ENCODE measurements at regions not wholly inside any gene's neighbourhood (a gene's known extent, or its start where the extent isn't known, plus 50 kb on each side); places are given as distances from the start of the nearest gene placed in this dataset.
A peak's percentile ranks its signal among the peaks of the same experiment; 100 is the strongest.

GRCh38 chr10:10598297-10598696 lies 419.4 kb upstream of the CELF2 start:
- in situ Hi-C loops (cut with HindIII; ENCODE audit: low pct_unique_long_range_greater_than_20kb, low sequenced_read_pairs): no loop called here
- no peak for DNase-seq (ENCODE audit: low read depth)

GRCh38 chr10:10600004-10600403 lies 417.7 kb upstream of the CELF2 start:
- in situ Hi-C loops (cut with HindIII; ENCODE audit: low pct_unique_long_range_greater_than_20kb, low sequenced_read_pairs): no loop called here
- no peak for DNase-seq (ENCODE audit: low read depth)

GRCh38 chr10:10605551-10606081 lies 412.1 kb upstream of the CELF2 start:
- DNase-seq (ENCODE audit: low read depth): no peak
- in situ Hi-C loops (cut with HindIII; ENCODE audit: low pct_unique_long_range_greater_than_20kb, low sequenced_read_pairs): no loop called here

GRCh38 chr10:10609379-10609955 lies 408.2 kb upstream of the CELF2 start:
- in situ Hi-C loops (cut with HindIII; ENCODE audit: low pct_unique_long_range_greater_than_20kb, low sequenced_read_pairs): no loop called here
- DNase-seq (ENCODE audit: low read depth): no peak

GRCh38 chr10:10610171-10610570 lies 407.5 kb upstream of the CELF2 start:
- in situ Hi-C loops (cut with HindIII; ENCODE audit: low pct_unique_long_range_greater_than_20kb, low sequenced_read_pairs): no loop called here

GRCh38 chr10:10612151-10612550 lies 405.5 kb upstream of the CELF2 start:
- DNase-seq (ENCODE audit: low read depth): no peak
- in situ Hi-C loops (cut with HindIII; ENCODE audit: low pct_unique_long_range_greater_than_20kb, low sequenced_read_pairs): no loop called here

More at GRCh38 chr10:10610171-10610570, 407.5 kb upstream of the CELF2 start:
- no peak for DNase-seq (ENCODE audit: low read depth)

- in situ Hi-C loops (cut with HindIII; ENCODE audit: low pct_unique_long_range_greater_than_20kb, low sequenced_read_pairs): no loop called here
Observed at GRCh38 chr10:10613656-10614244, 403.9 kb upstream of the CELF2 start.

GRCh38 chr10:10617686-10618085 lies 400.0 kb upstream of the CELF2 start:
- no peak for DNase-seq (ENCODE audit: low read depth)
- in situ Hi-C loops (cut with HindIII; ENCODE audit: low pct_unique_long_range_greater_than_20kb, low sequenced_read_pairs): no loop called here

More at GRCh38 chr10:10613656-10614244, 403.9 kb upstream of the CELF2 start:
- no peak for DNase-seq (ENCODE audit: low read depth)

GRCh38 chr10:10618139-10618538 lies 399.5 kb upstream of the CELF2 start:
- DNase-seq (ENCODE audit: low read depth): no peak
- in situ Hi-C loops (cut with HindIII; ENCODE audit: low pct_unique_long_range_greater_than_20kb, low sequenced_read_pairs): no loop called here

- peak; percentile 25 for DNase-seq (ENCODE audit: low read depth)
- in situ Hi-C loops (cut with HindIII; ENCODE audit: low pct_unique_long_range_greater_than_20kb, low sequenced_read_pairs): no loop called here
Observed at GRCh38 chr10:10623958-10624566, 393.6 kb upstream of the CELF2 start.

- DNase-seq (ENCODE audit: low read depth): no peak
- in situ Hi-C loops (cut with HindIII; ENCODE audit: low pct_unique_long_range_greater_than_20kb, low sequenced_read_pairs): no loop called here
Observed at GRCh38 chr10:10624567-10624962, 393.1 kb upstream of the CELF2 start.

- in situ Hi-C loops (cut with HindIII; ENCODE audit: low pct_unique_long_range_greater_than_20kb, low sequenced_read_pairs): no loop called here
Observed at GRCh38 chr10:10625491-10625890, 392.2 kb upstream of the CELF2 start.

GRCh38 chr10:10626734-10627133 lies 390.9 kb upstream of the CELF2 start:
- no peak for DNase-seq (ENCODE audit: low read depth)
- in situ Hi-C loops (cut with HindIII; ENCODE audit: low pct_unique_long_range_greater_than_20kb, low sequenced_read_pairs): no loop called here

More at GRCh38 chr10:10625491-10625890, 392.2 kb upstream of the CELF2 start:
- DNase-seq (ENCODE audit: low read depth): no peak

GRCh38 chr10:10627414-10627813 lies 390.3 kb upstream of the CELF2 start:
- in situ Hi-C loops (cut with HindIII; ENCODE audit: low pct_unique_long_range_greater_than_20kb, low sequenced_read_pairs): no loop called here
- no peak for DNase-seq (ENCODE audit: low read depth)

- in situ Hi-C loops (cut with HindIII; ENCODE audit: low pct_unique_long_range_greater_than_20kb, low sequenced_read_pairs): no loop called here
- DNase-seq (ENCODE audit: low read depth): no peak
Observed at GRCh38 chr10:10629512-10629911, 388.2 kb upstream of the CELF2 start.

GRCh38 chr10:10630281-10630680 lies 387.4 kb upstream of the CELF2 start:
- in situ Hi-C loops (cut with HindIII; ENCODE audit: low pct_unique_long_range_greater_than_20kb, low sequenced_read_pairs): no loop called here
- DNase-seq (ENCODE audit: low read depth): no peak

- DNase-seq (ENCODE audit: low read depth): no peak
- in situ Hi-C loops (cut with HindIII; ENCODE audit: low pct_unique_long_range_greater_than_20kb, low sequenced_read_pairs): no loop called here
Observed at GRCh38 chr10:10630782-10631181, 386.9 kb upstream of the CELF2 start.

GRCh38 chr10:10642189-10642588 lies 375.5 kb upstream of the CELF2 start:
- in situ Hi-C loops (cut with HindIII; ENCODE audit: low pct_unique_long_range_greater_than_20kb, low sequenced_read_pairs): no loop called here
- no peak for DNase-seq (ENCODE audit: low read depth)

GRCh38 chr10:10642751-10643150 lies 374.9 kb upstream of the CELF2 start:
- in situ Hi-C loops (cut with HindIII; ENCODE audit: low pct_unique_long_range_greater_than_20kb, low sequenced_read_pairs): no loop called here
- no peak for DNase-seq (ENCODE audit: low read depth)

Data from Caki2 (cell line).